Effector CD8-positive, alpha-beta T cell (primary cell): ENCODE measurements at regions not wholly inside any gene's neighbourhood (a gene's known extent, or its start where the extent isn't known, plus 50 kb on each side); places are given as distances from the start of the nearest gene placed in this dataset.

Experiments
- DNase-seq: peaks from one replicate; lab custom pipeline; 2025; lab: John Stamatoyannopoulos, UW

DNA sequence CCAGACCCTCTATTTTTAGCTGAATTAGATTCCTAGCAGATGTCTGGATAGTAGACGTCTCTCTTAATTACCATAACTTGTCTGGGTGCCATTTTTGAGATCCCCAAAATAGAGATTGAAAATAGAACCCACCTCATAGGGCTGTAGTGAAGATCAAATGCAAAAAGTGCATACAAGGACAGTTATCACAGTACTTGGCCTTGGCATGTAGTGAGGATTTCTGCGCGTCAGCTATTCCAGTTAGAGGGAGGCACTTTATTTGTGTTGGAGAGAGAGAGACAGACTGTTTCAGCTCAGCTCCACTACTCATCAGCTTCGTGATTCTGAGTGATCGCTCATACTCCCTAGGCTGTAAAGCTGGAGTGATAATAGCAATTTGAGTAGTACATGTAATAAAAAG lies 59.6 kb upstream of the CDH13 start:
- no peak for DNase-seq

DNA sequence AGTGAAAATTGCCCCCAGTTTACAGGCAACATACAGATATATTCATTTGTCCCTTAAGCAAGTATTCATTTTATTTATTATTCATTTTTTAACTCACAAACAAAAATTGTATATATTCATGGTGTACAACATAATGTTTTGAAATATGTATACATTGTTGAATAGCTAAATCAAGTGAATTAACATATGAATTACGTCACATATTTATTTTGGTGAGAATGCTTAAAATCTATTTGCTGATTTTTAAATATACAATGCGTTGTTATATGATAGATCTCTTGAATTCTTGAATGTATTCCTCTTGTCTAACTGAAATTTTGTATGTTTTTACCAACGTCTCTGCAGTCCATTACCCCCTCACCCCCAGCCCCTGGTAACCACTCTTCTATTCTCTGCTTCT lies 63.4 kb upstream of the CDH13 start:
- no peak for DNase-seq

DNA sequence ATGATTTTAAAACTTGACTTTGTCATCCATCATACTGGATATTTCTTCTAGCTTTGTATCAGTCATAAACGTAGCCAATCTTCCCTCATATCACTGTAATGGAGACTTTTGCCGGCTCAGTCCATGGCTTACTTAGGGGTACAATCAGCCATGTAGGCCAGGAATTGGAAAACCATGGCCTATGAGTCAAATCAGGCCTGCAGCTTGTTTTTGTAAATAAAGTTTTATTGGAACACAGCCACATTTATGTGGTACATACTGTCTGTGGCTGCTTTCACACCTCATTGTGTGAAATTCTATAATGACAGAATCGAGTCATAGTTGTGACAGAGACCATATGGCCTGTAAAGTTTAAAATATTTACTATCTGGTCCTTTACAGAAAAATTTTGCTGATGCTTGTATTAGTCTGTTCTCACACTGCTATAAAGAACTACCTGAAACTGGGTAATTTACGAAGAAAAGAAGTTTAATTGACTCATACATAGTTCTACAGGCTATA lies 64.5 kb upstream of the CDH13 start:
- DNase-seq = no peak

DNA sequence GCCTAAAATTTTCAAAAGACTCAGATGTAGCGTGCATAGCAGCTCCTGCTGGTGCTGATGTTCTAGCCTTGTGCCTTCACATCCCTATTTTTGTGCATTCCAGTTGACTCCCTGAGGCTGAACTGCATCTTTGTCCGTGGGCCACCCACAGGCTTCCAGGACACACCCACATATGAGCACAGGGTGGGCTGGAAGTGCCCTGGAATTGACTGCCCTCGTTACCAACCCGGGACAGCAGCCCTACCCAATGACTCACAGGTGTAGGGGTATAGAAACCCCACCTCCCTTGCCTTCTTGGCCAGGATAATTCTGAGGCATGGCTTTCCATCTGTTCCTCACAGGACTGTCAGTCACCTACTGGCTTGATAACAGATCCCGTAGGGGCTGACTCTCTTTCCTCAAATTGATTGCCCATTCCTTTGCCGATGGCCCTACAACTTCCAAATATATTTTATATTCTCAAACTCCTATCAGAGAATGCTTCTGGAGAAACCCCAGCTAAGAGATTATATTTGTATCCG lies 65.9 kb upstream of the CDH13 start:
- no peak for DNase-seq

DNA sequence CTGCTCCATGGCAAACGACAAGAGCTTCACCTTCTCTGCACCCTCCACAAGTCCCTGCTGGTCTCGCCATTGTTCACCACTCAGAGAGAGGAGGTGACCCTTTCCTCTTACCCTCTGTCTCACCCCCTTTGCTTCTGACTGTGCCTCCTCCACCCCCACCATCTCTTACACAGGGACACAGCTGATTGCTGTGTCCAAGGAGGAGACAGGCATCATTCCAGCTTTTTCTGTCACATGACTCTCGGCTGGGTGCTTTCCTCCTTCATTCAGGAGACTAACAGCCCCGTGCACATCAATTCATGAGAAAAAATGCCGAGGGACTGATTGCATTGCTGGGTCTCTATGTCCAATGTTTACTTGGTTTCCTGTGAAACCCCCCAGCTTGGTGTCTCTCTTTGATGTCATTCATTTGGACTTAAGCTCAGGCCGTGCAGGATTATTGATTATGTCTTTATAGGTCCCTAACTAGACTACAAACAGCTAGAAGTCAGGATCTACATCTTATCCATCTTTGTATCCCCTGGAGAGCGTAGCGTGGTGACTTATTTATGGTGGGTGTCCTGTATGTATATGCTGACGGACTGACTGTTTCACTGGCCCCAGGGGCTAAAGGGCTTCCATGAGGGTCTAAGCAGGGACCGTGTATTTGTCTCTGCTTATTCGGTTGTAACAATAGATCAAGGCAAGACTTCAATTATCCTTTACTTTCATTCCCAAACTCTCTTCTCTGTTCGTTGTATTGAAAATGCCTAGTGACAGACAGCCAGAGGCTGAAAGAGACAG lies 82.2 kb upstream of the CDH13 start:
- no peak for DNase-seq

DNA sequence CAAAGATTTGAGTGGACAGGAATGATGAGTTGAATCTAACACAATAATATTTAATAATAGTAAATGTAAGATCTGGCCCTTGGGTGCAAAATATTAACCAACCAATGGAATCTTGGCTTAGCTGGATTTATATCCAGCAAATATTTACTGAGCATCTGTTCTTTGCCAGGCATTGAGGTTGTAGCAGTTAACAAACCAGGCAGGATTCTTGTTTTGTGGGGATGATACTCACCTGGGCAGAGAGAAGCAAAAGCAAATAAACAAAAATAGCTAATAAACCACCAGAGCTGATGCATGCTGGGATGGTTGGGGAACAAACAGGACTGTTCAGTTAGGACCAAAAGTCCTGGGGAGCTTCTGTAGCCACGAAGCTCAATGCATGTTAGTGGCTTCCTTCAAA lies 84.1 kb upstream of the CDH13 start:
- no peak for DNase-seq

DNA sequence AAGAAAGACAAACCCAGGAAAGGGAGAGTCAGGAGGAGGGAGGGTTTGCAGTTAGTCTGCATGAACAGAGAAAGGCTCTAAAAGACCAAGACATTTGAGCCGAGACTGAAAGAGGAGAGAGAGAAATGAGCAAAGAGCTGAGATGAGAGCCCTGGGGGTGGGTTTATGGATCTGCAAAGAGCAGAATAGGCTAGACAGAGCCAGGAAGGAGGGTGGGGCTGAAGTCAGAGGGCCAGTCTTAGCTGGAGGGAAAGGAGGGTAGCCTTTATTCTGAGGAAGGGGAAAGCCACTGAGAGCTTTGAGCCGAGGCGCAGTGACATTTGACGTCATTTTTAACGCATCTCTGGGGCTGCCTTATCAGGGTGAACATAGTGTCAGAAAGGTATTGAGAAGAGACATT lies 85.7 kb upstream of the CDH13 start:
- no peak for DNase-seq

DNA sequence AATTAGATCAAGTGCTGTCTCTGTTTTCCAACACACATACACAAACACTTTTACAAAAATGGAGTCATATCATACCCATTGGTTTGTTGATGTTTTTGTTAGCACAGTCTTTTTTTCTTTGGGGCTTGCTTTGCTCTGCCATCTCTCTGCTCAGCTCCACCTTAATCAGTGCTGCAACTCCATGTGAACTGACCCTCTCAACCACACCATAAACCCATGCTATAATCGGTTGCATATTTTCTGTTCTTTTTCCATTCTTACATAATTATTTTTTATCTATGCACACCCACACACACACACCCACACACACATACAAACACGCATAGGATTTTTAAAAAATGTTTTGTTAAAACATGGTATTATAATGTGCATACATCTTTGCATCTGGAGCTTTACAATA lies 91.0 kb upstream of the CDH13 start:
- no peak for DNase-seq

DNA sequence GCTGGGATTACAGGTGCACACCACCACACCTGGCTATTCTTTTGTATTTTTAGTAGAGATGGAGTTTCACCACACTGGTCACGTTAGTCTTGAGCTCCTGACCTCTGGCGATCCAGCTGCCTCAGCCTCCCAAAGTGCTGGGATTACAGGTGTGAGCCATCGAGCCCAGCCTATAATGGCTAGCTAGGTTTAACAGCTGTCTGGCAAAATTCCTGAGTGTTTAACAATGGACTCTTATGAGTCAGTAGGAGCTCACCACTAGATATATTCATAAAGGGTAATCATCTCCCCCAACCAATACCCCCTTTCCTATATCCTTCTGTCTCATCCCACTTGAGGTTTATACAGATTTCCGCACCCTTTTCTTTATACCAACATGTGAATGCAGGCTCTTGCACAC lies 91.5 kb upstream of the CDH13 start:
- no peak for DNase-seq

DNA sequence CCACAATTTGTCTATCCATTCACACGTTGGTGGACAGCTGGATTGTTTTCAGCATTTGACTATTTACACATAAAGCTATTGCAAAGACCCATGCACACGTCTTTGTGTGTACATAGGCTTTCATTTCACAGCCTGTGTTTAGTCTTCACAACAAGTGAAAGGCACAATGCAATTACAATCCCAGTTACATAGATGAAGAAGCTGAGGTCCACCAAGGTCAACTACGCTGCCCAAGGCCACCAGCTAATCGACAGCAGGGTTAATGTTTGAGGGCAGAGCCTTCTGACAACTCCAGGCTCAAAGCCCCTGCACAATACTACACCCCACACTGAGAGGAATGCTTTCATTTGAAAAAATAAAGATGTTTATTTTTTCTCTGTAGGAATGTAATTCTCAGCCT lies 93.6 kb upstream of the CDH13 start:
- DNase-seq = no peak

DNA sequence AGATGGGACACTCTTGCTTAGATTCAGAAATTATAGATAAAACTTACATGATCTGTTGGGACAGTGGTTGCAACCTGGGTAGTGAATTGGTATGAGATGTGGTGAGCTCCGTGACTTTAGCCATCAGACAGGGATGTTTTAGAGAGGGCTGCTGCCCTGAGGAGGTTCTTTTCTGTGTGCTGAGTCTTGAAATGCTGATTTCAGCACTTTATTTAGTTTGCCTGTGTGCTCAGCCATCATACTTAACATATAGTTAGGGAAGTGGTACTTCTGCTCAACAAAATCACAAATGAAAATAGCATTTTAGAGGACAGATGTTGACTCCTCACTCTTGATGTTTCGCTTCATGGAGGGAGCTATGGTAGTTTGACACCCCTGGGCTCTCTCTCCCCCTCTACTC lies 95.9 kb upstream of the CDH13 start:
- no peak for DNase-seq

DNA sequence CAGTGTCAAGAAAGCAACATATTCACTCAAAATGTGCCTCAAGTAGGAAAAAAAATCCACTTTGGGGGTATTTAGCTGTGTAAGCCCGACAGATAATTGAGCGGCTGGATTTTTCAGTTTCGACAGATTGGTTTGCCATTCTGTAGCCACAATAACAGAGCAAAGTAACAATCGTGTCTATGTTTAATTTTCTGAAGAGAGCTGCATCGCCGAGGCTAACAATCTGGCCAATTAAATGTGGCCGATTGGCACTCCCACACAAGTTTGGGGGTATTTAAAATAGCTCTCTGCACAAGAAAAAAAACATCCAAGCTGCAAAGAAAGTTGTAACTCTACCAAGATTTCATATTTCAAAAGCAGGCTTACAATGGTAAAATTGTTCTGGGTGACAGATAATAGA lies 99.7 kb upstream of the CDH13 start:
- DNase-seq = no peak

DNA sequence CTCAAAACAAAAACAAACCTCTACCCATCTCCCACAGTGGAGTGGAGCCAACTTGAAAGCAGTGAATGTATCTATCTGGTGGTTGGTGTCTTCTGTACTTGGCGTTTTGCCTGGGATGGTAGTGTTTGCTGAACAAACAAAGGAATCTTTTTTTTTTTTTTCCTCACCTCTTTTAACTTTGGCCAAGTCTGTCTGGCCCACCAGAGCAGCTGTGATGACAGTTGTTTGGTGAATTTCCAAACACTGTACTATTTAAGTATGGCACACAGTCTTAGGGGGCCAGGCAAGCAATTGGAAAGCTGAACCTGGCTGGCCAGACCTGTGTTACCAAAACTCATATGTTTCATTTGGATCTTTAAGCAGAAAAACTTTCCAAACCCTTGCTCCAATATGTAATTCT lies 101.8 kb upstream of the CDH13 start:
- DNase-seq = no peak

DNA sequence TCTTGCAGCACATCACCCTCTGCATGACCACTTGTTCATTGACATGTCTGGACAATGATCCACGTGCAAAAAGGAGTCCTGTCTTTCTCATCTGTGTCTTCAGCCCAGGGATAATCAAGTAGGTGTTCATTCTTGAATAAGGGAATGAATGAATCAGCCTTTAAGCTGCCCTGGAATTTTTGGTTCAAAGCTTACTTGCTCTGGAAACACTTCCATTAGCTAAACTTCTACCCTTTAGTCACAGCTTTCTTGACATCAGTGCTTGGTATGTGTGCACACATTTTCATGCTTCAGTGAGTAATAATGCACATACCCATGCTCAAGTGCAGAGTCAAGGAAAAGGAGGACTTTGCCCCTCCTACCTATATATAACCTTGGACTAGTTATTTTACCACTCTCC lies 103.0 kb upstream of the CDH13 start:
- DNase-seq = no peak

DNA sequence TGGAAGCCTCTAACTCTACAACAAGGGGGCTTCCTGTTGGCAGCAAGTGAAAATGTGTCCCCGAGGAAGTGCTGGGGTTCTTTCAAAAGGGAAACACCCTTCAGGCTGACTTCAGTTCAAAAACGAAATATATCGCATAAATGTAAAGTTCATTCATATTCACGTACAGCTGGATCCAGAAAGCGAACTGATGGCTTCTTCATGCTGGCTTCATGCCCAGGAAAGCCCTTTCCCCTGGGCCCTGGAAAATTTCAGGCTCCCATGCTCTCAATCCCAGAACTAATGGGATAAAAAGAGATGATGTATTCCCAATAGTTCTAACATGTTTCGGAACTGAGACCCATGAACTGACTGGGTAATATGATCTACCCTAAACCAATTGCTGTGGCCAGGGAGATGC lies 104.7 kb upstream of the CDH13 start:
- DNase-seq = no peak

DNA sequence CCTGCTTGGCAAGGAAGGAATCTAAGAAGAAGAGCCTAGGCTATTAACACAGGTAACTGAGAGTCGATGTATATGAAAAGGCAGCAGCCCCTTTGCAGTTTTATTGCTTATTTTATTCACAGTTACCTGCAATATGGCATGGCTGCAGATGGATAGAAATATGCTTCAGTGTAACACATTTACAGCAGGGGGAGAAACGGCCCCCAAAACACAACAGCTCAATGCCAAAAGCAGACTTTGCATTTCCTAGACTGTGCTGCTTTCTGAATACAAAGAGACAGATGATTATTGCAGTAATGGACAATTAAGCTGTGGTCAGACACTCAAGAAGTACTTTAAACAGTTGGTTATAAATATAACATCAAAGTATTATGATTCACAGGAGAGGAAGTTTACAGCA lies 108.0 kb upstream of the CDH13 start:
- DNase-seq = no peak

DNA sequence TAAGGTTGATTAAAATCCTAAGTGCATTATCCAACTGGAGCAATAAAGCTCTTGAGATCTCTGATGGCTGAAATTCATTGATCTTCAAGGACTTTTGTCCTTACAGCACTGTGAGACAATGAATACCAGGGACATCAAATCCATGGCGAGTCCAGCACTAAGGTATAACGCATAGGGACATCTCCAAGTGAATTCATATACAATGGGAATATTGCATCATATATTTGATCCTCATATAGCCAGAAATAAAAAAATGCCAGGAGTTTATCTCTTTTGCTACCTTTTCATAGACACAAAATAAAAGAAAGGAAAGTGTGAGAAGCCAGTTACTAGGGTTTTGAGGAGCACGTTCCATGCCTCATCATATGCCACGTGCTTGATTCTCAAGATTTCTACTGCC lies 112.5 kb upstream of the CDH13 start:
- DNase-seq = no peak

DNA sequence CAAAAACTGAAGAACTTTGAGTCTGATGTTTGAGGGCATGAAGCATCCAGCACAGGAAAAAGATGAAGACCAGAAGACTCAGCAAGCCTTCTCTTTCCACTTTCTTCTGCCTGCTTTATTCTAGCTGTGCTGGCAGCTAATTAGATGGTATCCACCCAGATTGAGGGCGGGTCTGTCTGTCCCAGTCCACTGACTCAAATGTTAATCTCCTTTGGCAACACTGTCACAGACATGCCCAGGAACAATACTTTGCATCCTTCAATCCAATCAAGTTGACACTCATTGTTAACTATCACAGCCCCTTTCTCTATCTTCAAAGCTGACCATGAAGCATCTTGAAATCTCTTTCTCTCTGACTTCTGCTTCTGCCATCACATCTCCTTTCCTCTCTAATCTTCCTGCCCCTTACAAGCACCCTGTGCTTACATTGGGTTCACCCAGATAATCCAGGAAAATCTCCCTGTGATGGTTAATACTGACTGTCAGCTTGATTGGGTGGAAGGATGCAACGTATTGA lies 115.9 kb upstream of the CDH13 start:
- DNase-seq = no peak

DNA sequence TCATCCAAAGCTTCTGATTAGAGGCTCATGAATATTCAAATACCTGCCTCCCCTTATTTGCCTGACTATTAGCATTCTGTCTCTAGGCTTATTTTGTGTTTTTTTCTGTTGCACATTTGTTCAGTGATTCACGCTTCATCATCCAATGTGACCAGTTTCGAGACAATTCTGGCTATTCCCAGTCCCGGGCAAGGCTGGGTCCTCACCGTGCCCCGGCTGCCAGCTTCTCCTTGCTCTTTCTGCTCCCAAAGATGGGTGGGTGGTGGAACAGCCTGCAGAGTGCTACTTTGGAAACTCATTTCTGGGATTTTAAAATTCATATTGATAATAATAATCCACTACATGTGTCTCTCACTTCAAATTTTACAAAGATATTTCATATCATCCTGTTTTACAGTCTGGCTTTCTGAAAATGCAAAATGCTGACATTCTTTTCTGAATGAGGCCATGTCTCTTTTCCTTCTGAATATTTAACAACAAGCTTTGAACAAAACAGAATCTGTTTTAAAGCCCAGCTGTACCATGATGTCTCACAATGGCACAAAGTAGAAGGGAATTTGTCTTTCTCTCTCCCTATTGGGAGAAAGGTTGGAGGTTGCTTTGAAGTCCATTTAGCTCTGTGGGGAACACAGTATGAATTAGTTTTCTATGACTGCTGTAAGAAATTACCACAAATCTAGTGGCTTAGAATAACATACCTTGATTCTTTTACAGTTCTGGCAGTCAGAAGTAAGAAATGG lies 116.9 kb upstream of the CDH13 start:
- DNase-seq = no peak

DNA sequence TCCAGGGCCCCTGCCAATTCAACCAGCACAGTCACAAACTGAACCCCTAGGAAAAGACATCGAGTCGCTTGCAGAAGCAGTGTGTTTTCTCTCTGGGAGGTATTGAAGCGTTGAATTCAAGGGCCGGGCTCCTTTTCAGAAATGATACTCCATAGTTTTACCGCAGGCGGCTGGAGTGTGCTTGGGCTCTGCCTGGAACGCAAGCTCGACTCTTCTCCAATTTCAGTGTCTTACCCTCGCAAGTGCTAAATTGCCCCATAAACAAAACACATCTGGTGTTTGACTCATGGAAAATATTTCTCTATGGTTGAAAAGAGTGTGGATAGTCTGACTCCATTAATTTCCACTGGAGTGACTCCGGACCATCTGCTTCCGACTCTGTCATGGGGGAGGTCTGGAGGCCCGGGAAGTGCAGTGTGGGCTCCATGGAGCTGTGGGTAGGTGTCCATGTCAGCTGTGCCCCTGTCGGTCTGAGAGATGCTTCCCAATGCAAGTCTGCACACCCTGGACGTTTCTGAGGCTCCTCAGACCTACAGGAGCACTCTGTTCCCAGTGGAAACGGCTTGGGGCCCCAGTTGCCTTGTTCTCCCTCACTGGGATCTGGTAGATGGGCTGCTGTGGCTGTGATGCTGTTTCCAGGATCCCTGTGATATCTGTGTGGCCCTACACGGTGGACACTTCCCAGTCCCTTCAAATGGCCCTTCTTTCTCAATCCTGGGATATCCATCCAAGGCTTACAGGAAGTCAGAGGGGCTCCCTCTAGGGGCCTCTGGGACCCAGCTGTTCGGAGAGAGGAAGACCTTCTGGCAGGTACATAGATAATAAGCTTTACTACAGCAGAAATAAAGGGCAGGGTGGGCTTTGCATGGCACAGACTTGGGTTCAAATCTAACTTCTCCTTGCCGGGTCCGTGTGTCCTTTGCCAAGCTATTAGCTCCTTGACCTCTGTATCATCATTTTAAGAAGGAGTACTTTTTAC lies 119.8 kb upstream of the CDH13 start:
- no peak for DNase-seq

DNA sequence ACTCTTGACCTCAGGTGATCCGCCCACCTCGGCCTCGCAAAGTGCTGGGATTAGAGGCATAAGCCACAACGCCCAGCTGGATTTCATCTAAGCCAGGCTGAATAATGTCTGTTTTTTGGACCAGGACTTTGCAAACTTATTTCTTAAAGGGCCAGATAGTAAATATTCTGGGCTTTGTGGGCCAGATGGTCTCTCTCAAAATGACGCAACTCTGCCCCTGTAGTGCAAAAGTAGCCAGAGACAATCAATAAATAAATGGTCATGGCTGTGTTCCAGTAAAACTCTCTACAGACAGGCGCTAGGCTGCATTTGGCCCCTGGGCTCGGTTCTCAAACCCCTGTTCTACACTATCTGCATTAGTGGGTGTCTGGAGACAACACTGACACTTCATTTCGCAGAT lies 121.9 kb upstream of the CDH13 start:
- DNase-seq = no peak

DNA sequence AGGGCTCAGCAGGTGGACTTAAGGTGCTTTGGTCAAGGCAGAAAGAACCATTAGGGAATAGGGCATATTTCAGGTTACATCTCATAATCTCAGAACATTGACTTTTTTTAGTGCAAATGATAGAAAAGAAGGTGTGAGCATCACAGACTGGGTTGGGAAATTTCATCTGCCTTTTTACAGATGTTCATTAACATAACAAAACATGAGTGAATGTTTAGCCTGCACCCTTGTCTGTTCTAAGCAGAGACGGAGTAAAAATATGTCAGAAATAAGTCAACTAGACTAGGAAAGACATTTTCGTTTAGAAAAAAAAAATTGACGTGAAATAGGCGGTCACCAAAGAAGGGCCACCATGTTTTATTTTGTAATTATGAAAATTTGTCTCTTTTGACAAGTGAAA lies 127.5 kb upstream of the CDH13 start:
- DNase-seq = no peak
